GM18520 (cell line): ENCODE measurements at regions not wholly inside any gene's neighbourhood (a gene's known extent, or its start where the extent isn't known, plus 50 kb on each side); places are given as distances from the start of the nearest gene placed in this dataset.
"Not testable (repeated sequence)": the region's sequence is repeated elsewhere in the genome, so short reads cannot be mapped to it uniquely, and the experiment has no call there.

ENCODE experiments used
- ATAC-seq: cut with Tn5 transposase; IDR thresholded peaks from one replicate; pipeline ENCODE4 v1.9.1; 2021; ENCODE audit not compliant: unreplicated experiment

DNA sequence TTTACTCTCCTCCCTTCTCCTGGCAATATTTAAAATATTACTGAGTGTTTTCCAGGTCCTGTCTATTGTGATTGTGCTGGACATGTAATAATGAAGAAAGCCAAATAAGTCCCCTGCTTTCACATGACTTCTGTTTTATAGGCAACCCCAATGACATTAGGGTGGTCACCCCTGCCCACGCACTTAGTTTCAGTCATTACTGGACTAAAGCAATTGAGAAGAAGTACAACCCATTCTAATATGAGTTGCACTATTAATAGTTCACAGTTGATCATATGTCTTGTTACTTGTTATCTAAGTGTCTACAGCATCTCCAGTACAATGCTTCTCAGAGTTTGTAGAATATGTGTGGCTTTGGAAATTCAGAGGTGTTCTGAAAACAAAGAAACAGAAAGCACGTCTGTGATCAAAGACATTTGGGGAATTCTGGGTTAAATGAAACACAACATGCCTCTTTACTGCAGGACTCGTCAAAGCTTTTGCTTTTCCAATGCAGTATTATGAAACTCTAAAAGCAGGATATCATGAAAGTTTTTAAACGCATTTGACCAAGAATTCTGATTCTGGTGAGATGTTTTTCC is 789.5 kb downstream of the DHX35 start:
- ATAC-seq = no peak

DNA sequence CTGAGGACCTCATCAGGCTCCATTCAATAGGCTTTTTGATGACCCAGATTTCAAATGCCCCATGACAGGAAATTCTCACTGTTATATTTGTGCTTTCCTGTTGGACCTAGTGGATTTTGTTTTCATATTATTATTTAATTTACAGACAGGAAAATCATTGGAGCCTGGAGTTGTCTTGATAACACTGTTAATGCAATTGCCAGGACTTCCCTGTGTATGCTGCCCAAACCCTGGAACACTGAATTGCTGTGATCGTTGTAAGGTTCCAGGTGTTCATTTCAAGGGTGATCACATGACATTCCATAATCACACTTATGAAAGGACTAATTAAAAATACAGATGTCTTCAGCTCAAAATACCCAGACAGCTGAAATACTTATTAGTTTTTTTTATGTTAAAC is 783.2 kb downstream of the DHX35 start:
- no peak for ATAC-seq

DNA sequence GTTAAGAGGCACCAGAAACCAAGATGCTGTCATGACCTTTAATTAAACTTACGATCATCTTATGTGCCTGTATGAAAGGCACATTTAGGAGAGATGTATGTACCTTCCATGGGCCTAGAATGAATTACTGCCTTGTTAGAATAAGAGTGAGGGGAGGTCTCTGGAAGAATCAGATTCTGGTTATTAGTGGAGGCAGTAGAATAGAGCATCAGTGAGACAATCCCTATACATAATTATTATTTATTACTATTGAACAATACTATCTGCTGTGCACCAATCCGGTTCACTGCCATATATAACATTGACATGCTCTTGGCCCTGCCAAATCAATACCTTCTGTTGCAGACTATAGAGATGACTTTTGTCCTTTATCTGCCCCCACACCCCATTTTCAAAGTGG is 776.5 kb downstream of the DHX35 start:
- ATAC-seq = no peak

DNA sequence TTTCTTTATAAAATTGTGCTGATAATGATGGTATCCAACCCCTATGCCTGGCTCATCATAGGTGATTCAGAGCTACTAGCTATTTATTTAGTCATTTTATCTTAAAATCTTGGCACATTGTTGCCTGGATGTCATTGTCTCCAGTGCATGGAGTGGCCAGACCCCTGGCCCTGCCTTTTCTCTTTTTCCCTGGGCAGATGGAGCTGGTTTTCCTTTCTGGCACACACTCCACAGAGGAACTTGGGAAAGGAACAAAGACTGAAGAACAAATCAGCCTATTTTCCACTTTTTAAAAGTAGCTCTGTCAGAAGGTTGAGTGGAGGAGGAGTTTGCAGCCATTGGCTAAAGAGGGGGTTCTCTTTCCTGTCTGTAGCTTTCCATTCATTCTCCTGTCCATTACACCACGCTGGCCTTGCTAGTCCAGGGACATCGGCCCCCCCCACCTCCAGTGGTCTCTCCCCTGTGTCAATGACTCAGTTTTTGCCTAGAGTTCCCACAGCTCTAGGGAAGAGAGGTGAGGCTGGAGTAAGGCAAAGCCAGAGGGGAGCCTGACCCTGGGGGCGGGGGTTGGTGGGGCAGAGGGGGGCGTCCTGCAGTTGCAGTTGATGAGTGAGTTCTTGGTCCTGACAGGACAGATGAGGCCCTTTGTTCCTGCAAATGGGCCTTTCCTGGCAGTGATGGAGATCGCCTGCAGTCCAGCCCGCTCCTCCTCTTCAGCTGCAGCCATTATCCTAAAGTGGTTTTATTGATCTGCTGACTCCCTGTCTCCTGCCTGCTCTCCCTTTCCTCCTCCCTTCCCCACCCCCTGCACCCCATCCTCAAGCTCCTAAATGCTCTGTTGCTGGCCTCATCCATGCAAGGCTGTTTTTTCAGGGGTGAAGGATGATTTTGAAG is 774.5 kb downstream of the DHX35 start:
- ATAC-seq = no peak

DNA sequence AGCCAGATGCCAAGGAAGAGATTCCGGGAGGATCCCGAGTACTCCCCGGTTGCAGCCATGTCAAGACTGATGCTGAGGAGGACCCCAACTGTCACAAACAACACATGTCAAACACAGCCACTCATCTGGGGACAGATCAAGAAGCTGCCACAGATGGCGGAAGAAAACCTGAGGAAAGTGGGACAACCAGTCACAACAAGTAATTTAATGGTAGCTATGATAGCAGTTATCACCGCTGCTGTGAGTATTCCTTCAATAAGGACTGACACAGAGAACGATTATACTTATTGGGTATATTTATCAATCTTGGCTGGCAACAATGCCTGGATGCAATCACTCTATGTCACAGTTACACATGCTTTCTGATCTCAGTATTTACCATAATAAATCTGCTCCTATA is 763.4 kb downstream of the DHX35 start:
- ATAC-seq = not testable (repeated sequence)

DNA sequence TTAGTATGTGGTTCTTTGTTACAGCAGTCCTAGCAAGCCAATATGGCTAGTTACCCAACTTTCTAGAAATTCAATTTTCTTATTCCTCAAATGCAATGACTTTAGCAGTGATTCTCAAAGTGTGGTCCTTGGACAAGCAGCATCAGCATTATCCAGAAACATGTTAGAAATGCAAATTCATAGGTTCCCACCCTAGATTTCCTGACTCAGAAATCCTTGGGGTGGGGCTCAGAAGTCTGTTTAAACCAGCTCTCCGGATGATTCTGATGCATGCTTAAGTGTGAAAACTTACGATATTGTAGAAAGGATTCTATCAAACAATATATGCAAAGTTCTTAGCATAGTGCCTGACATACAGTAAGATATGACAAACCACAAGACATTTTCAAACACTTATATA is 757.1 kb downstream of the DHX35 start:
- no peak for ATAC-seq

DNA sequence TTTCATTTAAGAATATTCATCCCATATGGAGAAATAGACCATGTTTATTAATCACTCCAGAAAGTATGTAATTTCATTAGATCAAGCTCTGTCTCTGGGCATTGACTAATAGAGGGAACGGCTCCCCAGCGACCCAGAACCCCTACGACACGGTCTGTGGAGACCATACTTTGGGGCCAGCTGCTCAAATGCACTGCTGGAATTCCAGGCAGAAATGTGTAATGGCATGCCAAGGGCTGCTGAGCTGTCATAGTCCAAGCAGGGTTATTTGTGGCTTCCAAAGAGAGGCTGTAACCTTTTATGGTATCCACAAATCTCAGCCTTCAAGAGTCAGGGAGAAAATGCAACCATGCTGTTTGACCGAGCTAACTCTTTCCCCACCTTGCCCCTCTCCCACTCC is 755.8 kb downstream of the DHX35 start:
- no peak for ATAC-seq

DNA sequence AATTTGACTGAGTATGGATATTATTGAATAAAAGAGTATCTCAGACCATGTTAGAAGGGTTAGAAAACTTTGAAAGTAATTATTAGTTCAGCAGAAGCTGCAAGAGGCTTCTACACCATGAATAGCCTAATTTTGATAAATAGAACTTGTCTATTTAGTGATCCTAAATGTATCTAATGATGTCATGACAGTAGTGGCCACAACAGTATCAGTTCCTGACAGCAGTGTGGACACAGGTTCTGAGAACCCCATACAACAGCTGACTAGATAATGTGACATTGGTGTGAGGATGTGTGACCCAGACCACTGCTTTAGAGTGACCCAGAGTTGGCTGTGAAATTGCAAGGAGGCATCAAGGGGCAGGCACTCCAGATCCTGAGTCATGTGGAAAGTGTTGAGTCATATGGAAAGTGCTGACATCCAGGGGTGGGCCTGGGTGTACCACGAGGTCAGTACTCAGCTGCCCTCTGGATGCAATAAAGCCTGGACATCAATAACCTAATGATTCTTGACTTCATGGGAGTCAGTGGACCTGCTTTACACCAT is 754.7 kb downstream of the DHX35 start:
- ATAC-seq = peak; percentile 52

DNA sequence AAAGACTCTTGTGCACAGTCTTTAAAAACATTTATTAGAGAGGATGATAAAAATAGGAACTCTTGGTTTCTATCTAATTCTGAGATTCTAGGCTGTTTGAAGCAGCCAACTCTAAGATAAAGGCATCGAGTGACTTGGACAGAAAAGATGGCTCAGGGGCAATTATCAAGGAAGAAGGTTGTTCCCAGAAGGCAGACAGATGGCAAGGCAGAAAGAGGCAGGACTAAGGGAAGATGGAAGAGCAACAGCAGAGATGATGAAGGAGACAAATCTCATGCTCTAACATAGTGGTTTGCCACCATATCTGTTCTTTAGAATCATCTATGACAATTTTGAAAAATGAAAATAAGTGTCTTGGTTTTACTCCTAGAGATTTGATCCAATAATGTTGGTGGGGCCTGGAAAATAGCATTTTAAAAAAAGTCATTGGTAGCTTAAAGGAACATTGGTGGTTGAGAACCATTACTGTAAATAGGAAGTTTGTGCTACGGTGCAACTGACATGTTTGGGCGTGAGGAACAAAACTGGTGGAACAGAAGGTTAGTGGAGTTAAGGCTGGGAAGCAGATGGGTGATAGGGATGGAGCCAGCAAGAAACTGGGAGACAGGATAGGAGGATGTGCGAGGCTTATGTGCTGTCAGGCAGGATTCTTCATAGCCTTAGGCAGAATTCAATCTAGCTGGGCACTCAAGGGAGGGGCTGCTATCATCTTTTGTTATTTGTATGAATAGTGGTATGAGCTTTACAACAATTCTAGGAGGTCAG is 751.1 kb downstream of the DHX35 start:
- no peak for ATAC-seq

DNA sequence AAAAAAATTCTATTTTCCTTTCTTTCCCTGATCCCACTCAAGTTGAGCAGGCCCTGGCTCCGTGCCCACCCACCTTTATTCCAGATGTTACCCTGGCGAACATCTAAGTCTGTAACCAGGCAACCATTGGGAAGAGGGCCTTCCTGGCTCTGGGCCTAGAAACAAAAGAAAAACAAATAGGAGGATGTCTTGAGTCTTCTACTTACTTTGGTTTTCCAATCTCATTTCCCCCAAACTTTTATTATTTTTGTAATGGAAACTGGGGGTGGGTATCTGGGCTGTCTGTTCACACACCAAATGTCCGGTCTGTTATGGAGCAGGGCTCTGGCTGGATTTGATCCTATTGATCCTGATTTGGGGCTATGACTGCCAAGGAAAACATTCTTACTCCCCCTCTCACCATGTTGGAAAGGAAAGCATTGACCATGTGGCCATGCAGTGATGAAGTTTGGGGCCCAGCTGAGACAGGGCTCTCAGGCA is 744.1 kb downstream of the DHX35 start:
- ATAC-seq = no peak

DNA sequence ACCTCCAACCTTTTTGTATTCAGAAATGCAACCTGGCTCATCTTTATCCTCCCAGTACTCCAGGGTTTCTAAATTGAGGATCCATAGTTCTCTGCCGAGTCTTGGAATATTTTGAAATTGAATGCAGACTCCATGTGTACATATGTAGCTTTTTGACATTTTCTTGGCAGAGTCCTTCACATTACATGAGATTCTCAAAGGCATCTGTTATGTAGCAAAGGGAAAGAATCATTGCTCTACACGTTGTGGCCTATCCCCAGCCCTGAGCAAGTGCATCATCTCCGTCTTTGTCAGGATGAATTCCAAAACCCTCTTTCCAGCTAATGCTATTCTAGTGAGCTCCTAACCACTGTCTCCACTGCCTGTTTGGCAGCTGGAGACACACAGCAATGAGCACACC is 742.9 kb downstream of the DHX35 start:
- no peak for ATAC-seq

DNA sequence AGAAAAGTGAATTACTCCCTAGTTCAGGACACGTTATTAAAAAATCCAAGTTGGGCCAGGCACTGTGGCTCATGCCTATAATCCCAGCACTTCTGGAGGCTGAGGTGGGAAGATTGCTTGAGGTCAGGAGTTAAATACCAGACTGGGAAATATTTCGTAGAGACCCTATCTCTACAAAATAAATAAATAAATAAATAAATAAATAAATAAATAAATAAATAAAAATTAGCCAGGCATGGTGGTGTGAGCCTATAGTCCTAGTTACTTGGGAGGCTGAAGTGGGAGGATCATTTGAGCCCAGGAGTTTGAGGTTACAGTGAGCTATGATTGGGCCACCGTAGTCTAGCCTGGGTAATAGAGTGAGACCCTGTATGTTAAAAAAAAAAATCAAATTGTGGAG is 741.2 kb downstream of the DHX35 start:
- ATAC-seq = not testable (repeated sequence)

DNA sequence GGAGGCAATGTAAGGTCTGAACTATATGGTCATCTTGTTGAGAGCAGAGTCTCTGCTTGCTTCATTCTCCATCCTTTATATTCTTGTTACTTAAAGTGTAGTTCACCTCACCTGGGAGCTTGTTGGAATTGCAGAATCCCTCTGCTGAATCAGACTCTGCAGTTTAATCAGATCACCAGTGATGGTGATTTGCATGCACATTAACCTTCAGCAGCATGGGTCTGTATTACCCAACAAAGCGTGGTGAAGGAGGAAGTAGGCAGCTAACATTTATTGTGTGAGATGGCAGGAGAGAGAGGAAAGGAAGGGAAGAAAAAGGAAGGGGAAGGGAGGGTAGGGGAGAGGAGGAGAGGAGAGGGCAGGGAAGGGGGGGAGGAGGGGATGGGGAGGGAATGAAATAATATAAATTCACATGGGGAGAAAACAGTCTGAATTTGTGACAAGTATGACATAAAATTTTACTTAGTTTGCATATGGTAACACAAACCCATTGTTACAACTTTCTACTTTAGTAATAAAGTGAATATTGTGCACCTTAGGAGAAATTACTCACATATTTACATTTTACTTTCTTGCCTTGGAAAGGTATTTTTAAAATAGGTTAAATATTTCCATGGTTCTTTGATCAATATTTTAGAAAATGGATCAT is 740.7 kb downstream of the DHX35 start:
- no peak for ATAC-seq

DNA sequence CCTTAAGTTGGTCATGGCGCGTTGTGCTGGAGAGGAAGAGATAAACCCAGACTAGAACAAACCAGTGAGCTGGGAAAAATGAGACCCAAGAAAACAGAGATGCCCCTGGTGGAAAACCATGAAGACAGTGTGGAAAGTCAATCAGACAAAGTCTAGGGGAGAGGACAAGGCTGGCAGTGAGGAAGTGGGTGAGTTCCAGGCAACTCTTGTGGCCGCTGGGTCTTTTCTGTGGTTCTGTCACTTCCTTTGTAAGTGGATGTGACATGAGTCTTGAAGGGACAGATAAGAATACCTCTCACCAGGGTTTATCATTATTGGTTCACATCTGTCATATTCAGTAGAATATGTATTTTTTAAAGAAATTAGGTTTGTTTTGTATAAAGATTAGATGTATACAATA is 738.4 kb downstream of the DHX35 start:
- ATAC-seq = no peak

DNA sequence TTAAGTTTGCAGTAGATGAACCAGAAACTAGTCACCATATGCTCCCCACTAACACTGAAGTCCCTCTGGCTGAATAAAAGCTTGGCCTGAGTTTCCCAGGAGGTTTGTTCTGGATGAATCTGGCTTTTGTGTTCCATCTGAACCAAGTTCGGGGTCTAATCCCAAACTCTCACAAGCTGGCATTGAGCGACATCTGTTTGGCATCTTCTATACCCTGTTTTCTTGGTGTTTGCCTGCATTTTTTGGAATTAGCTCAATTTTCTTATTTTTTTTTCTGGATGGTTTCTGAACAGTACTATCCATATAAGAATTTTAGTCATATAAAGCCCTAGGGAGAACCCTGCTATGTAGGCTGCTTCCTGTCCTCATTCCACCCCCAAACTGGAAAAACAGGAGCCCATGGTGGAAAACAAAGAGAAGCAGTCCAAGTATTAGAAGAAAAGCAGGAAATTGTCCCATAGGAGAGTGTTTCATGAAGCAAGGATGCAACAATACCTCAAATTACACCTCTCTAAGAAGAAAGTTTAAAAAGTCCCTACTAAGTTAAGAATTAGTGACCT is 737.1 kb downstream of the DHX35 start:
- ATAC-seq = no peak

DNA sequence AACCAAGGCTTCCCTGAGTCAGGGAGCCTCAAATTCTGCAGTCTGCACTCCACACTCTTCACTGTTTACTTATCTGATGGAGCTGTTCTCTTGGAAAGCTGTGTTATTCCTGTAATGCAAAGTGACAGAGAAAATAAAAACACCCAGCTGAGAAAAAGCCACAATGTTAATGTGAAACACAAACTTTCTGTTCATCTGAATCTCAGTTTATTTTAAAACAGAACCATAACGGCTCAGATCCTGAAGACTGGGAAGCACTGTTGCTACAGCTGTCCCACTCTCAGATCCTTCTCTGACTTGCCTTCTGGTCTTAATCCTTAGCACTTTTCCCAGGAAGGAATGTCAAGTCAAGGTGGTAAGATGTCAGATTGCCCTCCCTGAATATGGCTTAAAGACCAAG is 736.6 kb downstream of the DHX35 start:
- no peak for ATAC-seq

DNA sequence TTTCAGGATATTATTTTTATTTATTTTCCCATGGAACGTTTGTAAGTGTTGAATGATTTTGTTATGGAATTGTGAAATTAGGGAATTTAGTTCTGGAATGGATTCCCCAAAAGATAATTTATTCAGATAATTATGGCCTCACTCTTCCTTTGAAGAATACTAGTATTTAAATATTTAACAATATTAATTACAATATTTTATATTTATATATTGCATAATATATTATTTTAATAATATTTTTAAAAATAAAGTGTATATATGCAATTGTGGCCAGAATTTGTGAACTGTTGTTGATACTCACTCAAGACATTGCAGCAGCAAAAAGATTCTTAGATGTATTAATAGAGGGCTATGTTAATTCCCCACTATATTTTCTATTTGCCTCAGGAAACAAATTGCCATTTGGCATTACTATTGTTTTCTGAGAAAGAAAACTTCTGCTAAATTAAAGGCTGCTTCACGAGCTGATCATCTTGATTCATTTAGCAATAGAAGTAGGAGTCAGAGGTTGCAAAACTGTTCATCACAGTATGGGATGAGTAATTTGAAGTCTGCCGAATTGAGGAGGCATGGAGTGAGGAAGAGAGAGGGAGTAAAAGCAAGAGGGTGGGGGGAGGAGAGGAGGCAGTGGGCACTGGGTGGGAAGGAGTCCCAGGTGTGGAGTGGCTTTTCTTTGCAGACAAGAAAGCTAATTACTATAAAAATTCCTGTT is 729.2 kb downstream of the DHX35 start:
- no peak for ATAC-seq

DNA sequence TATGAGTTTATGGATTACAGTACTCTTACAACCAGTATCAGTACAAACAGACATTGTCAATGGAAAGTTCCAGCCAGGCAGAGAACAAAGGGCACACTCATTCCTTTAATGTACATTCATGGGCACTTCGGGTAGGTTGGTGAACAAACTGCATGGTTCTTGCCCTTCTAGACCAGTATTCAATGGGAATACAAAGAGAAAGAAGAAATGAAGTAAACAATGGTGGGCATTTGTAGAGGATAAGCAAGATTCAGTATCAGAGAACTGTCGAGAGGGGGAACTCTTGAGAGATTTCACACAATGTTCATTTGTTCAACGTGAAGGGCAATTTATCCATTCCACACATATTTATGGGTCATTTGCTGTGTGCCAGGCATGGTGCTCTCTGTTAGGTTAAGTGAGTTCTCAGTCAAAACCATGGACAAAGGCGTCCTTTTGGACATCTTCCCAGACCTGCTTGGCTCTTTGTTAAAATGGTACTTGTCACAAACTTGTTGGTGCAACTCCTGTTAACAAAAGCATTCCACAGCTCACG is 714.8 kb downstream of the DHX35 start:
- no peak for ATAC-seq

DNA sequence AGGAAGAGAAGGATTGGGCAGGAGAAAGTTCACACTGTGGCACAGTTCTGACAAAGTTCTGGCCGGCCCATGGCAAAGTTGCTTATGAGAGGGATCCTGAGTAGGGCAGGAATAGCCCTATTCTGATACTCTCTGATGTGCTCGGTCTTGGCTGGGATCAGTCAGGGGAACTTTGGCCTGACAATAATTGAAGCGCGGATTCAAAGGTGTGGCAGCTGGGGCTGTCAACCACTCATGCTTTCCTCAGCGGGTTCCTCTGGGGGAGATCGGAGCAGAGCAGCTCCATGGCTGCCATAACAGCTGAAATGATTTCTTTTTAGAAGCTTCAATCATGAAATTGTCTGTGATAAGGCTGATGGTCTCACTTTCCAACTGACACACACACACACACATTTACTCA is 714.1 kb downstream of the DHX35 start:
- no peak for ATAC-seq

DNA sequence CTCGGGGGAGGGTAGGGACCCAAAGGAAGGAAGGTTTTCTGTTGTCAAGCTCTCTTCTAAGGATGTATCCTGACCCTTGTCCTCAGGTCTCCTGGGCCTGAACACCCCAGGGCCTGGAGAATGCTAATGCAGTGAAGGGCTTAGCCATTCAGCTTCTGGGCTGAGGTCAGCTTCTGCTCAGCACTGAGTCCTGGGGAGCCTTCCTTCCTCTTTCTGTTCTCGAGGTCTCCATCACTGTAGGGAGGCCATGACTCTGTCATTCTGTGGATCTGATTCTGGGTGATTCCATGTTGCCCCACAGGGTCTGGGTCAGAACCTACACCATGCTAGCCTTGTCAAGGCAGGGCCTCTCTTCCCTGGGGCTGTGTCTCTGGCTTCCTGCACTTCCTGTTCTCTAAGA is 712.7 kb downstream of the DHX35 start:
- ATAC-seq = no peak
